Spleen (tissue), 11 donors: ENCODE measurements at regions not wholly inside any gene's neighbourhood (a gene's known extent, or its start where the extent isn't known, plus 50 kb on each side); places are given as distances from the start of the nearest gene placed in this dataset.

Experiments
- DNase-seq: peaks from one replicate; pipeline ENCODE4 v3.0.0-alpha.2; 2020
- H3K27ac ChIP-seq, 8 donors: fragments of 200-600 bp; sonication (generic) in 7 of 8; 1 replicate in 4 of 8; 2 replicates in 4 of 8; pipeline versions ENCODE4 v1.5.0 to v1.8.0; 2016 to 2021; ENCODE audit warnings: inconsistent platforms in 4 of 8, mild to moderate bottlenecking in 4 of 8, moderate library complexity in 1 of 8
- H3K27me3 ChIP-seq, 7 donors: fragments of 200-600 bp; sonication (generic) in 6 of 7; replicated peaks in 1 of 7; 1 replicate in 4 of 7; 2 replicates in 3 of 7; pipeline versions ENCODE4 v1.5.0 to v1.8.0; 2016 to 2021; ENCODE audit warnings: inconsistent platforms in 3 of 7, mild to moderate bottlenecking in 1 of 7
- H3K36me3 ChIP-seq, 6 donors: fragments of 200-600 bp; sonication (generic) in 5 of 6; 1 replicate in 4 of 6; 2 replicates in 2 of 6; pipeline versions ENCODE4 v1.5.0 to v1.8.0; 2016 to 2021; ENCODE audit warnings: inconsistent platforms in 2 of 6
- H3K4me1 ChIP-seq, 6 donors: fragments of 200-600 bp; sonication (generic) in 5 of 6; 1 replicate in 3 of 6; 2 replicates in 3 of 6; pipeline versions ENCODE4 v1.5.0 to v1.8.0; 2016 to 2021; ENCODE audit warnings: inconsistent platforms in 3 of 6
- H3K4me3 ChIP-seq, 8 donors: fragments of 200-600 bp; sonication (generic) in 7 of 8; 1 replicate in 4 of 8; 2 replicates in 4 of 8; pipeline versions ENCODE4 v1.5.0 to v1.8.0; 2016 to 2021; ENCODE audit warnings: inconsistent platforms in 4 of 8, mild to moderate bottlenecking in 4 of 8, moderate library complexity in 2 of 8
- H3K9me3 ChIP-seq, 8 donors: fragments of 200-600 bp; sonication (generic) in 7 of 8; 1 replicate in 4 of 8; 2 replicates in 4 of 8; pipeline versions ENCODE4 v1.5.0 to v1.8.0; 2016 to 2021; ENCODE audit warnings: inconsistent platforms in 4 of 8
- CTCF ChIP-seq, 11 experiments: fragments of 200-600 bp in 7 of 11; fragments of 450-650 bp in 4 of 11; sonication (generic) in 4 of 11; IDR thresholded peaks in 8 of 11; conservative IDR thresholded peaks in 3 of 11; 1 replicate in 7 of 11; 2 replicates in 4 of 11; pipeline versions ENCODE4 v1.4.0 to v1.8.0; 2016 to 2021; ENCODE audit warnings: antibody characterized with exemption in 11 of 11, inconsistent platforms in 4 of 11, mild to moderate bottlenecking in 1 of 11
- POLR2A ChIP-seq, 3 donors: fragments of 450-650 bp; IDR thresholded peaks; one replicate each; pipeline ENCODE4 v1.5.1; 2017; ENCODE audit warnings: antibody characterized with exemption in 3 of 3, mild to moderate bottlenecking in 1 of 3
- POLR2AphosphoS5 ChIP-seq, 3 donors: sonication (generic); formaldehyde crosslinking; IDR thresholded peaks; one replicate each; pipeline ENCODE4 v1.5.1; 2017; ENCODE audit warnings: antibody characterized with exemption in 3 of 3
- WGBS, 5 donors: extraction: QIAGEN DNeasy Blood & Tissue Kit in 3 of 5; methylation state at CpG; one replicate each; pipeline versions ENCODE4 v1.1.5 to v1.1.7; 2013 to 2018; 5-methylcytosine and 5-hydroxymethylcytosine counted together
- intact Hi-C: fragments of 100-400 bp; cut with DNase I; formaldehyde crosslinking; loops from one replicate; pipeline ENCODE4 v1.15.0; 2023; ENCODE audit warnings: low total_unique reads
- donor health status: healthy with polysubstance abuse.
- donor health status: DM: no; HTN: no; CAD: no; lungs with moderate emphysema.
- donor health status: DM: no; HTN: no; CAD: no.
- donor health status: Bipolar disorder and iron deficiency.
- donor health status: healthy.
- donor health status: DM: no; HTN: no; CAD: no.
- donor health status: DM: yes; HTN: yes; CAD: no.

GRCh38 chr17:72491102-72491501, 370.3 kb downstream of the SOX9 start:
- DNase-seq, result no peak
- Histone ChIP-seq H3K9me3 (peaks cover 0 to 15% (median 9%) of the 10 kb centered on the region in 8 donors), H3K27me3 (peaks cover 0 to 16% (median 0%) of the 10 kb centered on the region in 7 donors), H3K4me1 (no peaks in the 10 kb centered on the region), H3K36me3 (no peaks in the 10 kb centered on the region), H3K27ac (no peak overlapping the region), H3K4me3 (no peak overlapping the region)
- TF ChIP-seq POLR2A (IDR thresholded peaks at IDR 0.05), result no peak
- no peak for TF ChIP-seq POLR2AphosphoS5 (IDR thresholded peaks at IDR 0.05)
- TF ChIP-seq CTCF (IDR thresholded peaks at IDR 0.05 in 8 of 11, conservative IDR thresholded peaks at IDR 0.05 in 3 of 11), result no peak
- intact Hi-C loops, result no loop called here
- 69 to 91% (median 81%) methylated on average over 2 of the region's 2 CpGs for WGBS, 5 donors

GRCh38 chr17:72492494-72492893, 371.7 kb downstream of the SOX9 start:
- peak; percentile 3 for DNase-seq
- no peaks in the 10 kb centered on the region for H3K36me3 ChIP-seq
- WGBS, 5 donors, result 89 to 100% (median 94%) methylated on average over 2 of the region's 2 CpGs
- no peaks in the 10 kb centered on the region for H3K4me1 ChIP-seq
- peaks cover 0 to 15% (median 9%) of the 10 kb centered on the region in 8 donors for H3K9me3 ChIP-seq
- peaks cover 0 to 12% (median 0%) of the 10 kb centered on the region in 7 donors for H3K27me3 ChIP-seq
- TF ChIP-seq POLR2AphosphoS5 (IDR thresholded peaks at IDR 0.05), result no peak
- TF ChIP-seq CTCF (IDR thresholded peaks at IDR 0.05 in 8 of 11, conservative IDR thresholded peaks at IDR 0.05 in 3 of 11), result no peak
- no peak for TF ChIP-seq POLR2A (IDR thresholded peaks at IDR 0.05)
- H3K4me3 ChIP-seq, result no peak overlapping the region
- intact Hi-C loops, result no loop called here
- H3K27ac ChIP-seq, result no peak overlapping the region

GRCh38 chr17:72492941-72493340, 372.1 kb downstream of the SOX9 start:
- no peak for TF ChIP-seq POLR2AphosphoS5 (IDR thresholded peaks at IDR 0.05)
- no peak for TF ChIP-seq POLR2A (IDR thresholded peaks at IDR 0.05)
- TF ChIP-seq CTCF (IDR thresholded peaks at IDR 0.05 in 8 of 11, conservative IDR thresholded peaks at IDR 0.05 in 3 of 11), result no peak
- 72 to 87% (median 81%) methylated on average over 5 of the region's 5 CpGs for WGBS, 5 donors
- intact Hi-C loops, result no loop called here
- Histone ChIP-seq H3K27me3 (peaks cover 0 to 8% (median 0%) of the 10 kb centered on the region in 7 donors), H3K36me3 (no peaks in the 10 kb centered on the region), H3K9me3 (peaks cover 0 to 15% (median 9%) of the 10 kb centered on the region in 8 donors), H3K4me1 (no peaks in the 10 kb centered on the region), H3K4me3 (no peak overlapping the region), H3K27ac (no peak overlapping the region)
- peak; percentile 27 for DNase-seq

GRCh38 chr17:72494566-72494965, 373.7 kb downstream of the SOX9 start:
- Histone ChIP-seq H3K27me3 (peaks cover 0 to 4% (median 0%) of the 10 kb centered on the region in 7 donors), H3K9me3 (peaks cover 0 to 15% (median 9%) of the 10 kb centered on the region in 8 donors), H3K4me3 (no peak overlapping the region), H3K36me3 (no peaks in the 10 kb centered on the region), H3K27ac (no peak overlapping the region), H3K4me1 (no peaks in the 10 kb centered on the region)
- intact Hi-C loops, result no loop called here
- DNase-seq, result no peak
- whole genome bisulfite sequencing, 5 donors, result 72 to 91% (median 86%) methylated on average over 2 of the region's 2 CpGs
- TF ChIP-seq CTCF (IDR thresholded peaks at IDR 0.05 in 8 of 11, conservative IDR thresholded peaks at IDR 0.05 in 3 of 11) (no peak), POLR2A (IDR thresholded peaks at IDR 0.05) (no peak), POLR2AphosphoS5 (IDR thresholded peaks at IDR 0.05) (no peak)
